Activated naive CD4-positive, alpha-beta T cell treated with Interleukin-2 at 50 U/mL for 16 hours (primary cell): ENCODE measurements at regions not wholly inside any gene's neighbourhood (a gene's known extent, or its start where the extent isn't known, plus 50 kb on each side); places are given as distances from the start of the nearest gene placed in this dataset.

Experiments used
- DNase-seq: peaks from one replicate; pipeline ENCODE4 v3.0.0-alpha.2; 2020

GRCh38 chr5:39863926-39864552, 439.3 kb upstream of the DAB2 start:
- no peak for DNase-seq

- no peak for DNase-seq
These were observed 432.3 kb upstream of the DAB2 start for GRCh38 chr5:39857041-39857440.

GRCh38 chr5:39854771-39855410, 430.1 kb upstream of the DAB2 start:
- DNase-seq, result no peak

GRCh38 chr5:39850291-39850690, 425.5 kb upstream of the DAB2 start:
- DNase-seq, result no peak

- DNase-seq, result no peak
These were observed 421.4 kb upstream of the DAB2 start for GRCh38 chr5:39846144-39846543.

GRCh38 chr5:39843767-39844166, 419.0 kb upstream of the DAB2 start:
- no peak for DNase-seq

GRCh38 chr5:39835371-39835770, 410.6 kb upstream of the DAB2 start:
- no peak for DNase-seq

- no peak for DNase-seq
These were observed 404.7 kb upstream of the DAB2 start for GRCh38 chr5:39829441-39829840.

GRCh38 chr5:39826051-39826450, 401.3 kb upstream of the DAB2 start:
- DNase-seq, result no peak

GRCh38 chr5:39825301-39825700, 400.5 kb upstream of the DAB2 start:
- no peak for DNase-seq

GRCh38 chr5:39822020-39822419, 397.2 kb upstream of the DAB2 start:
- no peak for DNase-seq

- DNase-seq, result no peak
These were observed 392.1 kb upstream of the DAB2 start for GRCh38 chr5:39816866-39817265.

- DNase-seq, result no peak
These were observed 391.5 kb upstream of the DAB2 start for GRCh38 chr5:39816156-39816845.

- DNase-seq, result no peak
These were observed 390.9 kb upstream of the DAB2 start for GRCh38 chr5:39815711-39816110.

GRCh38 chr5:39811381-39811780, 386.6 kb upstream of the DAB2 start:
- DNase-seq, result no peak

GRCh38 chr5:39808656-39809055, 383.9 kb upstream of the DAB2 start:
- DNase-seq, result no peak

- DNase-seq, result no peak
These were observed 376.5 kb upstream of the DAB2 start for GRCh38 chr5:39801306-39801705.

- no peak for DNase-seq
These were observed 375.3 kb upstream of the DAB2 start for GRCh38 chr5:39800042-39800601.

- no peak for DNase-seq
These were observed 374.5 kb upstream of the DAB2 start for GRCh38 chr5:39799242-39799641.

GRCh38 chr5:39794513-39795210, 369.9 kb upstream of the DAB2 start:
- no peak for DNase-seq

- DNase-seq, result no peak
These were observed 360.6 kb upstream of the DAB2 start for GRCh38 chr5:39785410-39785809.

- DNase-seq, result no peak
These were observed 359.1 kb upstream of the DAB2 start for GRCh38 chr5:39783756-39784421.

GRCh38 chr5:39780347-39780746, 355.6 kb upstream of the DAB2 start:
- DNase-seq, result no peak
